Activated CD4-positive, alpha-beta memory T cell treated with anti-CD3 and anti-CD28 coated beads for 36 hours (primary cell): ENCODE measurements at regions not wholly inside any gene's neighbourhood (a gene's known extent, or its start where the extent isn't known, plus 50 kb on each side); places are given as distances from the start of the nearest gene placed in this dataset.

Experiments
- CTCF ChIA-PET: fragments of 350-600 bp; sonication (Branson Sonifier 250); formaldehyde crosslinking; loops from one replicate; lab custom pipeline; 2021; ENCODE audit warnings: antibody characterized with exemption, inconsistent platforms; lab: Charles Lee
- POLR2A ChIA-PET: fragments of 350-600 bp; sonication (Branson Sonifier 250); formaldehyde crosslinking; loops from one replicate; lab custom pipeline; 2021; ENCODE audit warnings: antibody characterized with exemption; lab: Charles Lee
- DNase-seq: peaks from one replicate; pipeline ENCODE4 v3.0.0-alpha.2; 2020
- H3K27ac Mint-ChIP-seq: one replicate; pipeline ENCODE4 v1.8.0; 2021; ENCODE audit warnings: mixed read lengths
- H3K27me3 Mint-ChIP-seq: one replicate; pipeline ENCODE4 v1.8.0; 2021; ENCODE audit warnings: mixed read lengths
- H3K36me3 Mint-ChIP-seq: one replicate; pipeline ENCODE4 v1.8.0; 2021; ENCODE audit warnings: mixed read lengths
- H3K4me1 Mint-ChIP-seq: one replicate; pipeline ENCODE4 v1.8.0; 2021; ENCODE audit warnings: low read depth, mixed read lengths
- H3K4me3 Mint-ChIP-seq: one replicate; pipeline ENCODE4 v1.8.0; 2021; ENCODE audit warnings: mild to moderate bottlenecking, mixed read lengths
- H3K9me3 Mint-ChIP-seq: one replicate; pipeline ENCODE4 v1.8.0; 2021; ENCODE audit warnings: mixed read lengths
- intact Hi-C: fragments of 100-400 bp; cut with micrococcal nuclease; formaldehyde crosslinking; loops from one replicate; pipeline ENCODE4 v1.15.1; 2023

GRCh38 chr4:38499101-38499500, 164.9 kb upstream of the KLF3 start:
- ChIA-PET CTCF (no interaction called here), POLR2A (no interaction called here)
- DNase-seq = no peak
- H3K27me3 Mint-ChIP-seq = no peaks in the 10 kb centered on the region
- intact Hi-C loops = no loop called here
- H3K4me1 Mint-ChIP-seq = peaks cover 9% of the 10 kb centered on the region
- H3K27ac Mint-ChIP-seq = no peak overlapping the region
- H3K4me3 Mint-ChIP-seq = no peak overlapping the region
- H3K36me3 Mint-ChIP-seq = no peaks in the 10 kb centered on the region
- no peaks in the 10 kb centered on the region for H3K9me3 Mint-ChIP-seq

- CTCF ChIA-PET = no interaction called here
- H3K36me3 Mint-ChIP-seq = no peaks in the 10 kb centered on the region
- POLR2A ChIA-PET = no interaction called here
- no peaks in the 10 kb centered on the region for H3K9me3 Mint-ChIP-seq
- H3K4me3 Mint-ChIP-seq = no peak overlapping the region
- H3K4me1 Mint-ChIP-seq = peaks cover 15% of the 10 kb centered on the region
- DNase-seq = no peak
- intact Hi-C loops = no loop called here
- H3K27me3 Mint-ChIP-seq = no peaks in the 10 kb centered on the region
- no peak overlapping the region for H3K27ac Mint-ChIP-seq
Observed at GRCh38 chr4:38500433-38500832, 163.6 kb upstream of the KLF3 start.

GRCh38 chr4:38501698-38502097, 162.3 kb upstream of the KLF3 start:
- Mint-ChIP-seq H3K27me3 (no peaks in the 10 kb centered on the region), H3K4me3 (no peak overlapping the region), H3K9me3 (no peaks in the 10 kb centered on the region), H3K27ac (no peak overlapping the region), H3K36me3 (no peaks in the 10 kb centered on the region), H3K4me1 (peaks cover 23% of the 10 kb centered on the region)
- no peak for DNase-seq
- intact Hi-C loops = no loop called here
- POLR2A ChIA-PET = no interaction called here
- CTCF ChIA-PET = interaction anchor here (0.5 to 1.7 kb wide), 2 partner anchors 13 to 440 kb away, joined by 3 to 4 read pairs; no protein-coding TSS in a partner anchor

- Mint-ChIP-seq H3K36me3 (no peaks in the 10 kb centered on the region), H3K4me1 (peaks cover 43% of the 10 kb centered on the region), H3K9me3 (no peaks in the 10 kb centered on the region), H3K27ac (no peak overlapping the region), H3K4me3 (no peak overlapping the region), H3K27me3 (no peaks in the 10 kb centered on the region)
- DNase-seq = no peak
- intact Hi-C loops = loop anchor here (1.0 kb wide), 1 partner anchor 20 kb away; no protein-coding TSS in a partner anchor
- ChIA-PET POLR2A (interaction anchor here (1.0 to 1.5 kb wide), 2 partner anchors 20 kb away, joined by 3 read pairs; no protein-coding TSS in a partner anchor), CTCF (interaction anchor here (1.3 kb wide), 1 partner anchor 184 kb away, joined by 4 read pairs; no protein-coding TSS in a partner anchor)
Observed at GRCh38 chr4:38503689-38504395, 160.2 kb upstream of the KLF3 start.

GRCh38 chr4:38504396-38504715, 159.6 kb upstream of the KLF3 start:
- ChIA-PET CTCF (interaction anchor here (1.3 kb wide), 1 partner anchor 185 kb away, joined by 4 read pairs; no protein-coding TSS in a partner anchor), POLR2A (interaction anchor here (1.0 kb wide), 1 partner anchor 20 kb away, joined by 3 read pairs; no protein-coding TSS in a partner anchor)
- Mint-ChIP-seq H3K9me3 (no peaks in the 10 kb centered on the region), H3K27me3 (no peaks in the 10 kb centered on the region), H3K4me1 (peaks cover 48% of the 10 kb centered on the region), H3K4me3 (no peak overlapping the region), H3K27ac (no peak overlapping the region), H3K36me3 (no peaks in the 10 kb centered on the region)
- DNase-seq = no peak
- intact Hi-C loops = no loop called here

GRCh38 chr4:38509551-38509950, 154.4 kb upstream of the KLF3 start:
- Mint-ChIP-seq H3K4me3 (peak overlapping the region; percentile 24), H3K36me3 (no peaks in the 10 kb centered on the region), H3K4me1 (peaks cover 81% of the 10 kb centered on the region), H3K9me3 (no peaks in the 10 kb centered on the region), H3K27ac (no peak overlapping the region), H3K27me3 (no peaks in the 10 kb centered on the region)
- ChIA-PET CTCF (interaction anchor here (1.2 to 1.6 kb wide), 2 partner anchors 190 to 330 kb away, joined by 3 to 4 read pairs; no protein-coding TSS in a partner anchor), POLR2A (no interaction called here)
- DNase-seq = peak; percentile 50
- intact Hi-C loops = loop anchor here (2.0 kb wide), 3 partner anchors 13 to 55 kb away; no protein-coding TSS in a partner anchor

- Mint-ChIP-seq H3K36me3 (no peaks in the 10 kb centered on the region), H3K9me3 (no peaks in the 10 kb centered on the region), H3K4me3 (peak overlapping the region; percentile 24), H3K27me3 (no peaks in the 10 kb centered on the region), H3K4me1 (peaks cover 85% of the 10 kb centered on the region), H3K27ac (peak overlapping the region; percentile 5)
- DNase-seq = no peak
- intact Hi-C loops = no loop called here
- POLR2A ChIA-PET = no interaction called here
- CTCF ChIA-PET = interaction anchor here (1.0 to 1.6 kb wide), 5 partner anchors 13 to 331 kb away, joined by 3 to 4 read pairs (median 4); partner anchors contain the start of gene TLR10
Observed at GRCh38 chr4:38510201-38510600, 153.8 kb upstream of the KLF3 start.

- H3K36me3 Mint-ChIP-seq = no peaks in the 10 kb centered on the region
- DNase-seq = no peak
- intact Hi-C loops = no loop called here
- H3K9me3 Mint-ChIP-seq = no peaks in the 10 kb centered on the region
- no peak overlapping the region for H3K4me3 Mint-ChIP-seq
- no peak overlapping the region for H3K27ac Mint-ChIP-seq
- no peaks in the 10 kb centered on the region for H3K27me3 Mint-ChIP-seq
- ChIA-PET POLR2A (no interaction called here), CTCF (no interaction called here)
- H3K4me1 Mint-ChIP-seq = peaks cover 86% of the 10 kb centered on the region
Observed at GRCh38 chr4:38511702-38512101, 152.3 kb upstream of the KLF3 start.

- H3K4me3 Mint-ChIP-seq = no peak overlapping the region
Observed at GRCh38 chr4:38512840-38513239, 151.2 kb upstream of the KLF3 start.

GRCh38 chr4:38514465-38515146, 149.4 kb upstream of the KLF3 start:
- peak; percentile 56 for DNase-seq
- ChIA-PET CTCF (interaction anchor here (0.6 to 1.4 kb wide), 3 partner anchors 162 to 195 kb away, joined by 3 read pairs; no protein-coding TSS in a partner anchor), POLR2A (no interaction called here)
- H3K27ac Mint-ChIP-seq = no peak overlapping the region
- H3K4me1 Mint-ChIP-seq = peaks cover 59% of the 10 kb centered on the region
- no peak overlapping the region for H3K4me3 Mint-ChIP-seq
- no peaks in the 10 kb centered on the region for H3K27me3 Mint-ChIP-seq
- intact Hi-C loops = no loop called here
- H3K9me3 Mint-ChIP-seq = no peaks in the 10 kb centered on the region
- H3K36me3 Mint-ChIP-seq = peaks cover 2% of the 10 kb centered on the region

More at GRCh38 chr4:38512840-38513239, 151.2 kb upstream of the KLF3 start:
- Mint-ChIP-seq H3K27me3 (no peaks in the 10 kb centered on the region), H3K27ac (no peak overlapping the region), H3K36me3 (no peaks in the 10 kb centered on the region), H3K9me3 (no peaks in the 10 kb centered on the region), H3K4me1 (peaks cover 76% of the 10 kb centered on the region)
- CTCF ChIA-PET = interaction anchor here (1.2 kb wide), 1 partner anchor 193 kb away, joined by 3 read pairs; no protein-coding TSS in a partner anchor
- intact Hi-C loops = no loop called here
- DNase-seq = no peak
- POLR2A ChIA-PET = interaction anchor here (0.6 kb wide), 1 partner anchor 17 kb away, joined by 3 read pairs; no protein-coding TSS in a partner anchor

GRCh38 chr4:38516190-38516589, 147.8 kb upstream of the KLF3 start:
- ChIA-PET CTCF (interaction anchor here (0.9 to 1.0 kb wide), 2 partner anchors 159 to 338 kb away, joined by 3 read pairs; no protein-coding TSS in a partner anchor), POLR2A (no interaction called here)
- intact Hi-C loops = no loop called here
- no peak overlapping the region for H3K4me3 Mint-ChIP-seq
- H3K4me1 Mint-ChIP-seq = peaks cover 43% of the 10 kb centered on the region
- no peak overlapping the region for H3K27ac Mint-ChIP-seq
- H3K27me3 Mint-ChIP-seq = no peaks in the 10 kb centered on the region
- H3K36me3 Mint-ChIP-seq = peaks cover 7% of the 10 kb centered on the region
- no peak for DNase-seq
- H3K9me3 Mint-ChIP-seq = no peaks in the 10 kb centered on the region

GRCh38 chr4:38519666-38520065, 144.3 kb upstream of the KLF3 start:
- CTCF ChIA-PET = interaction anchor here (1.0 kb wide), 2 partner anchors 200 to 208 kb away, joined by 3 read pairs; no protein-coding TSS in a partner anchor
- H3K27ac Mint-ChIP-seq = no peak overlapping the region
- peaks cover 7% of the 10 kb centered on the region for H3K36me3 Mint-ChIP-seq
- H3K27me3 Mint-ChIP-seq = peaks cover 13% of the 10 kb centered on the region
- no peak overlapping the region for H3K4me3 Mint-ChIP-seq
- intact Hi-C loops = loop anchor here (10.0 kb wide), 5 partner anchors 355 to 835 kb away; partner anchors contain the start of genes TBC1D1 and TMEM156
- H3K4me1 Mint-ChIP-seq = peaks cover 37% of the 10 kb centered on the region
- H3K9me3 Mint-ChIP-seq = no peaks in the 10 kb centered on the region
- DNase-seq = no peak
- POLR2A ChIA-PET = no interaction called here
